Stimulated activated CD4-positive, alpha-beta T cell treated with anti-CD3 and anti-CD28 coated beads, Interleukin-4, amount 100 ng/mL, for 4 hours (primary cell): ENCODE measurements at regions not wholly inside any gene's neighbourhood (a gene's known extent, or its start where the extent isn't known, plus 50 kb on each side); places are given as distances from the start of the nearest gene placed in this dataset.
"Not testable (repeated sequence)": the region's sequence is repeated elsewhere in the genome, so short reads cannot be mapped to it uniquely, and the experiment has no call there.

Experiments used
- DNase-seq, 2 experiments: peaks; one replicate each; pipeline ENCODE4 v3.0.0-alpha.2; 2020

- DNase-seq, result not testable (repeated sequence)
Observed at GRCh38 chr11:71723991-71724390, 109.0 kb upstream of the DEFB108B start.

- not testable (repeated sequence) for DNase-seq
Observed at GRCh38 chr11:71730748-71731147, 102.3 kb upstream of the DEFB108B start.

- DNase-seq, result peak in 1 of 2 experiments; percentile 4
Observed at GRCh38 chr11:71734368-71734767, 98.6 kb upstream of the DEFB108B start.

- not testable (repeated sequence) for DNase-seq
Observed at GRCh38 chr11:71738317-71738716, 94.7 kb upstream of the DEFB108B start.

GRCh38 chr11:71743385-71743784, 89.6 kb upstream of the DEFB108B start:
- DNase-seq, result not testable (repeated sequence)

- not testable (repeated sequence) for DNase-seq
Observed at GRCh38 chr11:71745656-71746055, 87.3 kb upstream of the DEFB108B start.

GRCh38 chr11:71746263-71746662, 86.7 kb upstream of the DEFB108B start:
- not testable (repeated sequence) for DNase-seq

- DNase-seq, result not testable (repeated sequence)
Observed at GRCh38 chr11:71748965-71749620, 83.9 kb upstream of the DEFB108B start.

- DNase-seq, result not testable (repeated sequence)
Observed at GRCh38 chr11:71750908-71751307, 82.1 kb upstream of the DEFB108B start.

- not testable (repeated sequence) for DNase-seq
Observed at GRCh38 chr11:71764695-71765491, 68.1 kb upstream of the DEFB108B start.

- DNase-seq, result not testable (repeated sequence)
Observed at GRCh38 chr11:71767016-71767415, 66.0 kb upstream of the DEFB108B start.

GRCh38 chr11:71772193-71772592, 60.8 kb upstream of the DEFB108B start:
- not testable (repeated sequence) for DNase-seq

GRCh38 chr11:71774603-71775222, 58.3 kb upstream of the DEFB108B start:
- no peak for DNase-seq

GRCh38 chr11:71780116-71780515, 52.9 kb upstream of the DEFB108B start:
- not testable (repeated sequence) for DNase-seq

- DNase-seq, result not testable (repeated sequence)
Observed at GRCh38 chr11:71780771-71781170, 52.2 kb upstream of the DEFB108B start.

GRCh38 chr11:71781491-71781890, 51.5 kb upstream of the DEFB108B start:
- not testable (repeated sequence) for DNase-seq

- not testable (repeated sequence) for DNase-seq
Observed at GRCh38 chr11:71782229-71782861, 50.7 kb upstream of the DEFB108B start.

GRCh38 chr11:71783191-71783590, 49.8 kb upstream of the DEFB108B start:
- not testable (repeated sequence) for DNase-seq
